ENCODE measurements at regions not wholly inside any gene's neighbourhood (a gene's known extent, or its start where the extent isn't known, plus 50 kb on each side); places are given as distances from the start of the nearest gene placed in this dataset.

DNA sequence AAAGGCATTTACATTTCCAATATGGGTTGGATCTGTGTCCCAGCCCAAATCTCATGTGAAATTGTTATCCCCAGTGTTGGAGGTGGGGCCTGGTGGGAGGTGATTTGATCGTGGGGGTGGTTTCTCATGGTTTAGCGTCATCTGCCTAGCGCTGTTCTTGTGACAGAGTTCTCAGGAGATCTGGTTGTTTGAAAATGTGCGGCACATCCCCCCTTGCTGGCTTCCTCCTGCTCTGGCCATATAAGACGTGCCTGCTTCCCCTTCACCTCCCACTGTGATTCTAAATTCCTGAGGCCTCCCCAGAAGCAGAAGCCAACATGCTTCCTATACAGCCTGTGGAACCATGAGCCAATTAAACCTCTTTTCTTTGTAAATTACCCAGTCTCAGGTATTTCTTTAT, 126.2 kb upstream of the FNDC3A start:
- no peak for DNase-seq (ENCODE audit: low spot score)
- in situ Hi-C loops (cut with MboI; ENCODE audit: low sequenced_read_pairs, unreplicated experiment) = no loop called here

GRCh38 chr13:48851707-48852106, 124.0 kb upstream of the FNDC3A start:
- in situ Hi-C loops (cut with MboI; ENCODE audit: low sequenced_read_pairs, unreplicated experiment) = no loop called here
- no peak for DNase-seq (ENCODE audit: low spot score)
- TF ChIP-seq, protein P1, sequence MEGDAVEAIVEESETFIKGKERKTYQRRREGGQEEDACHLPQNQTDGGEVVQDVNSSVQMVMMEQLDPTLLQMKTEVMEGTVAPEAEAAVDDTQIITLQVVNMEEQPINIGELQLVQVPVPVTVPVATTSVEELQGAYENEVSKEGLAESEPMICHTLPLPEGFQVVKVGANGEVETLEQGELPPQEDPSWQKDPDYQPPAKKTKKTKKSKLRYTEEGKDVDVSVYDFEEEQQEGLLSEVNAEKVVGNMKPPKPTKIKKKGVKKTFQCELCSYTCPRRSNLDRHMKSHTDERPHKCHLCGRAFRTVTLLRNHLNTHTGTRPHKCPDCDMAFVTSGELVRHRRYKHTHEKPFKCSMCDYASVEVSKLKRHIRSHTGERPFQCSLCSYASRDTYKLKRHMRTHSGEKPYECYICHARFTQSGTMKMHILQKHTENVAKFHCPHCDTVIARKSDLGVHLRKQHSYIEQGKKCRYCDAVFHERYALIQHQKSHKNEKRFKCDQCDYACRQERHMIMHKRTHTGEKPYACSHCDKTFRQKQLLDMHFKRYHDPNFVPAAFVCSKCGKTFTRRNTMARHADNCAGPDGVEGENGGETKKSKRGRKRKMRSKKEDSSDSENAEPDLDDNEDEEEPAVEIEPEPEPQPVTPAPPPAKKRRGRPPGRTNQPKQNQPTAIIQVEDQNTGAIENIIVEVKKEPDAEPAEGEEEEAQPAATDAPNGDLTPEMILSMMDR (IDR thresholded peaks at IDR 0.05; ENCODE audit: borderline replicate concordance, control extremely low read depth, extremely low read depth, insufficient read depth, missing control alignments) = no peak

More for the DNA sequence above, 126.2 kb upstream of the FNDC3A start:
- TF ChIP-seq, protein P1 (IDR thresholded peaks at IDR 0.05; ENCODE audit: borderline replicate concordance, control extremely low read depth, extremely low read depth, insufficient read depth, missing control alignments) = no peak

GRCh38 chr13:48852911-48853727, 122.6 kb upstream of the FNDC3A start:
- no peak for DNase-seq (ENCODE audit: low spot score)
- in situ Hi-C loops (cut with MboI; ENCODE audit: low sequenced_read_pairs, unreplicated experiment) = no loop called here
- TF ChIP-seq, protein P1 (IDR thresholded peaks at IDR 0.05; ENCODE audit: borderline replicate concordance, control extremely low read depth, extremely low read depth, insufficient read depth, missing control alignments) = no peak

GRCh38 chr13:48853728-48854102, 122.0 kb upstream of the FNDC3A start:
- in situ Hi-C loops (cut with MboI; ENCODE audit: low sequenced_read_pairs, unreplicated experiment) = no loop called here
- no peak for DNase-seq (ENCODE audit: low spot score)
- TF ChIP-seq, protein P1 (IDR thresholded peaks at IDR 0.05; ENCODE audit: borderline replicate concordance, control extremely low read depth, extremely low read depth, insufficient read depth, missing control alignments) = no peak

- no peak for DNase-seq (ENCODE audit: low spot score)
- TF ChIP-seq, protein P1 (IDR thresholded peaks at IDR 0.05; ENCODE audit: borderline replicate concordance, control extremely low read depth, extremely low read depth, insufficient read depth, missing control alignments) = no peak
- in situ Hi-C loops (cut with MboI; ENCODE audit: low sequenced_read_pairs, unreplicated experiment) = no loop called here
Measured at GRCh38 chr13:48857576-48857975, 118.1 kb upstream of the FNDC3A start.

DNA sequence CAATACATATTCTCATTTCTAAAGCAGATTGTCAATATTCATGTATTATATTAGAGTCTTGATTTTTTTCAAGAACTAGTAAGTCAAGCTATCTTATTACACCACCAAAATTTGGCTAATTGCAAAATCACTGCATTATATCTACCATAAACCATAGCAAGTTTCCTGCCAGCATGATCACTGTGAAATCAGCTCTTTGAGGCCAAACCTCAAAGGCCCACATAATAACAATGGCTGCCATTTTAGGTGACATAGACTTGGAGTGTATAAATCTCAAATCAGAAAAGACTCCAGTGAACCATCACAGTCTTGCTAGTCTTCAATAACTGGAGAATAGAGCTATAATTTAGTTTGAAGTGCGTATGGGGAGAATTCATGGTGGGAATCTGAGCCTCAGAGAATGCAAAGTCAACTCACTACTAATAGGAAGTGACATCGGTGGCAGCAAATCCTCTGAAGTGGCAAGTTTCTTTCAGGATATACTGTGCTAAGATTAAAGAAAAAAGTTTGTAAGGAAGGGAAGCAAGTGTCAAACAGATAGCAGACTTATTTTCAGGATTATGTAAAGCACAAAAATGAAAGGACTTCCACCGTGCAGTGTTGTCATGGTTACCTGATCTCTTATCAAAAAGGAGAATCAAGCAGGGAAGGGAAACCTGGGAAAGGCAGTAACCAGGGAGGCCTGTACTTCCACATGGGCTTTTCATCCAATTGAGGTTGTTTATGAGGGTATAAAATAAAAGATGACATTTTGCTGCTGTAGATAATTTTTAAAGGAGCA, 117.4 kb upstream of the FNDC3A start:
- no peak for DNase-seq (ENCODE audit: low spot score)
- in situ Hi-C loops (cut with MboI; ENCODE audit: low sequenced_read_pairs, unreplicated experiment) = no loop called here
- TF ChIP-seq, protein P1 (IDR thresholded peaks at IDR 0.05; ENCODE audit: borderline replicate concordance, control extremely low read depth, extremely low read depth, insufficient read depth, missing control alignments) = no peak

Data from GM13976 (cell line).